GM12875 (cell line): ENCODE measurements at regions not wholly inside any gene's neighbourhood (a gene's known extent, or its start where the extent isn't known, plus 50 kb on each side); places are given as distances from the start of the nearest gene placed in this dataset.

Experiments
- H3K4me3 ChIP-seq: one replicate; pipeline ENCODE4 v1.5.1; 2011; ENCODE audit warnings: low read depth, low read length, control low read depth
- CTCF ChIP-seq: IDR thresholded peaks from 2 replicates; pipeline ENCODE4 v1.5.1; 2011; ENCODE audit warnings: low read depth, mild to moderate bottlenecking, control low read depth, inconsistent platforms, low read length, moderate library complexity, borderline replicate concordance; ENCODE audit not compliant: insufficient read depth

- TF ChIP-seq CTCF: no peak
- H3K4me3 ChIP-seq: no peak overlapping the region
These were observed 431.9 kb upstream of the HS6ST1 start for GRCh38 chr2:128750328-128751165.

- no peak overlapping the region for H3K4me3 ChIP-seq
- TF ChIP-seq CTCF: no peak
These were observed 433.1 kb upstream of the HS6ST1 start for GRCh38 chr2:128751746-128752145.

GRCh38 chr2:128752691-128753263, 434.1 kb upstream of the HS6ST1 start:
- no peak for TF ChIP-seq CTCF
- no peak overlapping the region for H3K4me3 ChIP-seq

- H3K4me3 ChIP-seq: no peak overlapping the region
- TF ChIP-seq CTCF: no peak
These were observed 434.7 kb upstream of the HS6ST1 start for GRCh38 chr2:128753321-128753720.

GRCh38 chr2:128753800-128754199, 435.1 kb upstream of the HS6ST1 start:
- H3K4me3 ChIP-seq: no peak overlapping the region
- TF ChIP-seq CTCF: no peak

- no peak for TF ChIP-seq CTCF
- H3K4me3 ChIP-seq: no peak overlapping the region
These were observed 435.6 kb upstream of the HS6ST1 start for GRCh38 chr2:128754246-128754724.
